Progenitor cell of endocrine pancreas (in vitro differentiated cells): ENCODE measurements at regions not wholly inside any gene's neighbourhood (a gene's known extent, or its start where the extent isn't known, plus 50 kb on each side); places are given as distances from the start of the nearest gene placed in this dataset.
"Not testable (repeated sequence)": the region's sequence is repeated elsewhere in the genome, so short reads cannot be mapped to it uniquely, and the experiment has no call there.

Experiments
- DNase-seq: peaks from one replicate; pipeline ENCODE4 v3.0.0; 2021; ENCODE audit warnings: low spot score; ENCODE audit not compliant: unreplicated experiment
- H3K27ac Mint-ChIP-seq: 2 replicates; pipeline ENCODE4 v1.8.0; 2021; ENCODE audit warnings: mild to moderate bottlenecking, moderate library complexity, mixed read lengths
- H3K27me3 Mint-ChIP-seq: 2 replicates; pipeline ENCODE4 v1.8.0; 2021; ENCODE audit warnings: mixed read lengths
- H3K36me3 Mint-ChIP-seq: 2 replicates; pipeline ENCODE4 v1.8.0; 2022; ENCODE audit warnings: mixed read lengths; ENCODE audit not compliant: insufficient read depth
- H3K4me1 Mint-ChIP-seq: 2 replicates; pipeline ENCODE4 v1.8.0; 2021; ENCODE audit warnings: low read depth, mixed read lengths
- H3K4me3 Mint-ChIP-seq: 2 replicates; pipeline ENCODE4 v1.8.0; 2021; ENCODE audit warnings: low read depth, mild to moderate bottlenecking, moderate library complexity, mixed read lengths
- H3K9me3 Mint-ChIP-seq: 2 replicates; pipeline ENCODE4 v1.8.0; 2021; ENCODE audit warnings: low read depth, mixed read lengths
- CTCF ChIP-seq: fragments of 200-600 bp; sonication (generic); IDR thresholded peaks from one replicate; pipeline ENCODE4 v1.5.0; 2021; ENCODE audit warnings: antibody characterized with exemption, mild to moderate bottlenecking; ENCODE audit not compliant: unreplicated experiment

- peaks cover 20% of the 10 kb centered on the region for H3K9me3 Mint-ChIP-seq
- peak overlapping the region; percentile 50 for H3K27ac Mint-ChIP-seq
- no peak for TF ChIP-seq CTCF
- no peak for DNase-seq
- no peaks in the 10 kb centered on the region for H3K27me3 Mint-ChIP-seq
- peaks cover 1% of the 10 kb centered on the region for H3K36me3 Mint-ChIP-seq
- H3K4me1 Mint-ChIP-seq = peaks cover 8% of the 10 kb centered on the region
- no peak overlapping the region for H3K4me3 Mint-ChIP-seq
These were observed 147.5 kb upstream of the FUNDC1 start for GRCh38 chrX:44690129-44690528.

GRCh38 chrX:44675362-44676024, 132.8 kb upstream of the FUNDC1 start:
- peaks cover 8% of the 10 kb centered on the region for H3K9me3 Mint-ChIP-seq
- H3K27ac Mint-ChIP-seq = no peak overlapping the region
- DNase-seq = no peak
- no peaks in the 10 kb centered on the region for H3K4me1 Mint-ChIP-seq
- TF ChIP-seq CTCF = no peak
- no peak overlapping the region for H3K4me3 Mint-ChIP-seq
- no peaks in the 10 kb centered on the region for H3K27me3 Mint-ChIP-seq
- no peaks in the 10 kb centered on the region for H3K36me3 Mint-ChIP-seq

DNA sequence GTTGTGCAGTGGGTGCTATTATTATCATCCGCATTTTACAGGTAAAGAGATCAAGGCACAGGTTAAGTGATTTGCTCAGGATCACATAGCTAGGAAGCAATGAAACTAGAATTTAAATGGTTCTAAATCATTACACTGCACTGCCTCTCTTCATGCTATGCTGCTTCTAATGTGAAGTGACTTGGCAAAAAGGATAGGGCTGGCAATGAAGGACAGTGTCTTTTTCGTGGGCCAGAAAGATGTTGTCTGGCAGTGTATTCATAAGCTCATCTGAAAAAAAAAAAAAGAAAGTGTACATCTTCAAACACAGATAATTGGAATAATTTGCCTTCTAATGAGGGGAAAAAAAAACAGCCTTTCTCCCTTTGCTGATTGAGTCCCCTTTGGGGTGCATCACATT, 132.2 kb upstream of the FUNDC1 start:
- DNase-seq = no peak
- Mint-ChIP-seq H3K9me3 (peaks cover 8% of the 10 kb centered on the region), H3K4me3 (no peak overlapping the region), H3K27ac (no peak overlapping the region), H3K36me3 (no peaks in the 10 kb centered on the region), H3K4me1 (no peaks in the 10 kb centered on the region), H3K27me3 (no peaks in the 10 kb centered on the region)
- TF ChIP-seq CTCF = no peak

- no peak overlapping the region for H3K27ac Mint-ChIP-seq
- no peaks in the 10 kb centered on the region for H3K4me1 Mint-ChIP-seq
- no peak for TF ChIP-seq CTCF
- DNase-seq = no peak
- peaks cover 2% of the 10 kb centered on the region for H3K9me3 Mint-ChIP-seq
- no peak overlapping the region for H3K4me3 Mint-ChIP-seq
- H3K27me3 Mint-ChIP-seq = no peaks in the 10 kb centered on the region
- H3K36me3 Mint-ChIP-seq = no peaks in the 10 kb centered on the region
These were observed 127.0 kb upstream of the FUNDC1 start for GRCh38 chrX:44669626-44670025.

GRCh38 chrX:44667771-44668170, 125.1 kb upstream of the FUNDC1 start:
- TF ChIP-seq CTCF = no peak

DNA sequence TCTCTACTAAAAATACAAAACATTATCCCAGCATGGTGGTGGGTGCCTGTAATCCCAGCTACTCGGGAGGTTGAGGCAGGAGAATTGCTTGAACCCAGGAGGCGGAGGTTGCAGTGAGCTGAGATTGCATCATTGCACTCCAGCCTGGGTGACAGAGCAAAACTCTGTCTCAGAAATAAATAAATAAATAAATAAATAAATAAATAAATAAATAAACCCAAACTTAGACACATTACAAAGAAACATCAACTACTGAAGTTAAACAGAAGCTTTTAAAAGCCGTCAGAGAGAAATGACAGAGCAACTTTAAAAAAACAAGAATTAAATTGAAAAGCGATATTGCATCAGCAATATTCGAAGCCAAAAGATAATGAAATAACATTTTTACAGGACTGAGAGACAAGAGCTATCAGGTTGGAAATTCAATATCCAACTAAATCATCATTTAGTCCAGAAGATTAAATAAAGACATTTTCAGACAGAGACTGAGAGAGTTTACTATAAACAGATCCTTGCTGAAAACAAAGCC, 115.1 kb upstream of the FUNDC1 start:
- peaks cover 12% of the 10 kb centered on the region for H3K9me3 Mint-ChIP-seq
- H3K27ac Mint-ChIP-seq = not testable (repeated sequence)

More at GRCh38 chrX:44667771-44668170, 125.1 kb upstream of the FUNDC1 start:
- no peak overlapping the region for H3K27ac Mint-ChIP-seq
- DNase-seq = no peak
- H3K9me3 Mint-ChIP-seq = peaks cover 4% of the 10 kb centered on the region
- no peaks in the 10 kb centered on the region for H3K27me3 Mint-ChIP-seq
- H3K4me3 Mint-ChIP-seq = no peak overlapping the region
- no peaks in the 10 kb centered on the region for H3K36me3 Mint-ChIP-seq
- H3K4me1 Mint-ChIP-seq = no peaks in the 10 kb centered on the region

More for the DNA sequence above, 115.1 kb upstream of the FUNDC1 start:
- DNase-seq, H3K36me3 Mint-ChIP-seq, H3K4me1 Mint-ChIP-seq, H3K4me3 Mint-ChIP-seq, H3K27me3 Mint-ChIP-seq: not testable (repeated sequence)
